Retinal pigment epithelial cell (primary cell): ENCODE measurements at regions not wholly inside any gene's neighbourhood (a gene's known extent, or its start where the extent isn't known, plus 50 kb on each side); places are given as distances from the start of the nearest gene placed in this dataset.
A peak's percentile ranks its signal among the peaks of the same experiment; 100 is the strongest.
"Not testable (repeated sequence)": the region's sequence is repeated elsewhere in the genome, so short reads cannot be mapped to it uniquely, and the experiment has no call there.

Experiments
- DNase-seq: peaks from one replicate; pipeline ENCODE4 v3.0.0-alpha.2; 2010; ENCODE audit warnings: low read depth
- H3K4me3 ChIP-seq: 2 replicates; pipeline ENCODE4 v1.5.1; 2011; ENCODE audit warnings: mild to moderate bottlenecking, low read length, control low read depth, moderate library complexity
- TF ChIP-seq, protein P1 (sequence below): conservative IDR thresholded peaks from 2 replicates; pipeline ENCODE4 v1.5.1; 2011; ENCODE audit warnings: low read depth, low read length, control low read depth, inconsistent platforms

DNA sequence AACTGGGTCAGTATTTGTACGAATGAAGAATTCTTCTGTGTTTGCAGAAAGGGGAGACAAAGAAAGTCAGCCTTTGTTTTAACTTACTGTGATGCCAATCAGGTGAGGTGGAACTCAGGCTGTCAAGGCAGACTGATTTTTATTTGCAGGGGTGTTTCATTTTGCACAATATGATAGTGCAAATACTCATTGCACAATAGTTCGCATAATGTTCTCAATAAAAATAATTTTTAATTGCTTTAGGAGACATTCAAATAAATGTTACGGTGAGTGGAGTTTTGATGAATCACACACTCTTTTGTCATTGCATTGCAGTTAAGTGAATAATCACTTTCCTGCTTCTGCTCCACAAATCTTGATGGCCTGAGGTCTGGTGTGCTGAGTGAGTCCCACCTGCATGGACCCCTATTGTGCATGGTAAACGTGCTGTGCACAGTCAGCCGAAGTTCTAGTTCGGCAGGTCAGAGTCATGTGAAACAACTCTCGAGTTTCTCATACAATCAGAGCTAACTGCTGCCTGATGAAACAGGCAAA is 141.3 kb upstream of the FZD8 start:
- H3K4me3 ChIP-seq, result no peak overlapping the region
- DNase-seq, result no peak
- TF ChIP-seq, protein P1, sequence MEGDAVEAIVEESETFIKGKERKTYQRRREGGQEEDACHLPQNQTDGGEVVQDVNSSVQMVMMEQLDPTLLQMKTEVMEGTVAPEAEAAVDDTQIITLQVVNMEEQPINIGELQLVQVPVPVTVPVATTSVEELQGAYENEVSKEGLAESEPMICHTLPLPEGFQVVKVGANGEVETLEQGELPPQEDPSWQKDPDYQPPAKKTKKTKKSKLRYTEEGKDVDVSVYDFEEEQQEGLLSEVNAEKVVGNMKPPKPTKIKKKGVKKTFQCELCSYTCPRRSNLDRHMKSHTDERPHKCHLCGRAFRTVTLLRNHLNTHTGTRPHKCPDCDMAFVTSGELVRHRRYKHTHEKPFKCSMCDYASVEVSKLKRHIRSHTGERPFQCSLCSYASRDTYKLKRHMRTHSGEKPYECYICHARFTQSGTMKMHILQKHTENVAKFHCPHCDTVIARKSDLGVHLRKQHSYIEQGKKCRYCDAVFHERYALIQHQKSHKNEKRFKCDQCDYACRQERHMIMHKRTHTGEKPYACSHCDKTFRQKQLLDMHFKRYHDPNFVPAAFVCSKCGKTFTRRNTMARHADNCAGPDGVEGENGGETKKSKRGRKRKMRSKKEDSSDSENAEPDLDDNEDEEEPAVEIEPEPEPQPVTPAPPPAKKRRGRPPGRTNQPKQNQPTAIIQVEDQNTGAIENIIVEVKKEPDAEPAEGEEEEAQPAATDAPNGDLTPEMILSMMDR, result no peak

DNA sequence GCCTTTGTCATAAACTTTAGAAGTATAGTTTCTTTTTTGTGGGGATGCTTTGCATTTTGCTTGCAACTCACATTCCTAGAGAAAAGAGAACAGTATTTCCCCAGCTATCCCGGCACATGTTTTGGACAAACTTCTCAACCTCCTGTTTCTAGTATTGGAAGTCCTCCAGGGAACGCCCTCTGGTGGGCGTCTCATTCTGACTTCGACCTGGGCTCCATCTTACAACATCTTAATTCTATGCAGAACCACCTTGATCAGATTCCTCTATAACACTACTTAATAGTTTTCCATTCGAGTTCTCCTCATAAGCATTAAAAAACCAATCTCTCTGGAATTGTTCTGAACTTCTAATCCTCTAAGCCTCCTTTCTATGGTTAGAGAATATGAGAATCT is 139.5 kb upstream of the FZD8 start:
- H3K4me3 ChIP-seq, result no peak overlapping the region
- no peak for DNase-seq
- TF ChIP-seq, protein P1, result peak; percentile 50

DNA sequence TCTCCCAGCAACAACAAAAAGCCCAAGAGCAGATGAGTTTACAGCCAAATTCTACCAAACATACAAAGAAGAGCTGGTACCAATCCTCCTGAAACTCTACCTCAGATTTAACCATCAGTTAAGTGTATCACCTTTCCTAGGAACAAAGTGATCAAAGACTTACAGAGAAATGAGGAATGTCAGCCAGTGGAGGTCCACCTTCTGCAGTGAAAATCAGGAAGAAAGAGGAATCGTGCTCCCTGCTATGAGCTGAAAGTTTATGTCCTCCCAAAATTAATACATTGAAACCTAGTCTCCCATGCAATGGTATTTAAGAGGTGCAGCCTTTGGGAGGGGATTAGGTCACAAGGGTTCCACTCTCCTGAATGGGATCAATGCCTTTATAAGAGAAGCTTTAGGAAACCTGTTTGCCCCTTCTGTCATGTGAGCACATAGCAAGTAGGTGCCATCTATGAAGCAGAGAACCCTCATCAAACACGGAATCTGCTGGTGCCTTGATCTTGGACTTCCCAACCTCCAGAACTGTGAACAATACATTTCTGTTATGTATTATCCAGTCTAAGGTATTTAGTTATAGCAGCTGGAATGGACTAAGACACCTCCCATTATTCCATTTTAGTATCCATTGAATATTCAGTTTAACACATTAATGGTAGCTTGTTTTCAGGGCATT is 139.0 kb upstream of the FZD8 start:
- TF ChIP-seq, protein P1, result peak; percentile 17
- no peak overlapping the region for H3K4me3 ChIP-seq
- DNase-seq, result no peak

DNA sequence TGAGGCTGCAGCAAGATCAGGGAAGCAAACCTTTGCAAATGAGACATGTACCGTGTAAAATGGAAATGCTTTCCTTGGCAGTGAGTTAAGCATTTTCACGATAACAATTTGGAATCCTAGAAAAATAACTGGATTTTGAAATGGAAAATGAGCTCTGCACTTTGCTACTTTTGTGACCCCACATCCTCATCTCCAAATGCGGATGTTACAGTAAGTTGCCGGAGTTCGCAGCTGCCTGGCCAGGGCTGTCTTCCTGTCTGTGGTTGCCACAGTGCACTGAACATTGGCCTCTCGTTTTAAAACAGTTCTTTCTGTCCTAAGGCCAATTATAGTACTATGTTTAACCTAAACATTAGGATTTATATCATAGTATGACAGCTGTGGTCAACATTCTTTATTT is 136.2 kb upstream of the FZD8 start:
- no peak overlapping the region for H3K4me3 ChIP-seq
- no peak for DNase-seq
- TF ChIP-seq, protein P1, result no peak

DNA sequence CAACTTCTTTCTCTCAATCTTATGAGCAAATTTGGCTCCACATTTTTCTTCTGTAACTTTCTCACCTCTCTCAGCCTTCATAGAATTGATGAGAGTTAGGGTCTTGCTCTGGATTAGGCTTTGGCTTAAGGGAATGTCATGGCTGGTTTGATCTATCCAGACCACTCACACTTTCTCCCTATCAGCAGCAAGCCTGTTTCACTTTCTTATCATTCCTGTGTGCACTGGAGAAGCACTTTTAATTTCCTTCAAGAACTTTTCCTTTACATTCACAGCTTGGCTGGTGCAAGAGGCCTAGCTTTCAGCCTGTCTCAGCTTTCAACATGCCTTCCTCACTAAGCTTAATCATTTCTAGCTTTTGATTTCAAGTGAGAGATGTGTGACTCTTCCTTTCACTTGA is 134.5 kb upstream of the FZD8 start:
- H3K4me3 ChIP-seq, DNase-seq: not testable (repeated sequence)

DNA sequence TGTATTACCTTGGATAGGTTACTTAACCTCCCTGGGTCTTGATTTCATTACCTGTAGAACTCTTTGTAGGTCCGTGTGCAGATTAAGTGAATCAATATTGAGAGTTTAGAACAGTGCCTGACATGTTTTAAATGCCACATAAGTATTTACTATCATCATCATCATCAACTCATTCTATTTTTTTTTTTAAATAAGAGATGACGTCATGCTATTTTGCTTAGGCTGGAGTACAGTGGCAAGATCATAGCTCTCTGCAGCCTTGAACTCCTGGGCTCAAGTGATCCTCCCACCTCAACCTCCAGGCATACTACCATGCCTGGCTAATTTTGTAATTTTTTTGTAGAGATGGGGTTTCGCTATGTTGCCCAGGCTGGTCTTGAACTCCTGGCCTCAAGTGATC is 132.0 kb upstream of the FZD8 start:
- TF ChIP-seq, protein P1, result no peak
- DNase-seq, result no peak
- H3K4me3 ChIP-seq, result no peak overlapping the region

DNA sequence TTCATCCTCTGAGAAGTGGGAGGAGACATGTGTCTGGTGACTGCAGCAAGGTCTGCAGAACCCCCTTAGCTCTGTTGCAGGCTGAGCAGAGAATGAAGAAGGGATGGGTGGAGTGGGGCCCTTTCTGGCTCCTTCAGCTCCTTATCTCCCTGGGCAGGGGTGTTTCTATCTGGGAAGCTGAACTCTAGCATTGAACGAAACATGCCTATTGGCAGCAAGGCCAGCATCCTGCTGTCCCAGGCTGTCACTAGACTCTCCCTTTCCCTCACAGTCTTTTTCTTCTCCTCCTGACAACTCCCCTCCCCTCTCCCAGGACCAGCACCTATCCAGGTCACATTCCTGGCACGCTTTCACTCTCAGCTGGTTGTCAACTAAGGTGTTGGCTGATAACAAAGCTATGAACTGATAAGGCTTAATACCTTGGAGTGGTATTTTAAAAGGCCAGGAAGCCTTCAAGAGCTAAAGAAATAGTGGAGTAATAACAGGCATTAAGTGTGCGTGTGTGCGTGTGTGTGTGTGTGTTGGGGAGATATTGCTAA is 128.8 kb upstream of the FZD8 start:
- TF ChIP-seq, protein P1, result no peak
- no peak overlapping the region for H3K4me3 ChIP-seq
- no peak for DNase-seq
